Activated CD4-positive, alpha-beta T cell treated with anti-CD3 and anti-CD28 coated beads, Interleukin-10, Interleukin-2, amounts not matched to agents 100 ng/mL and 50 ng/mL, durations not matched to agents 16 hours and 8 hours (primary cell): ENCODE measurements at regions not wholly inside any gene's neighbourhood (a gene's known extent, or its start where the extent isn't known, plus 50 kb on each side); places are given as distances from the start of the nearest gene placed in this dataset.
"Not testable (repeated sequence)": the region's sequence is repeated elsewhere in the genome, so short reads cannot be mapped to it uniquely, and the experiment has no call there.

Source experiments
- DNase-seq: peaks from one replicate; pipeline ENCODE4 v3.0.0-alpha.2; 2020

GRCh38 chr4:45345558-45345957, 619.2 kb upstream of the GNPDA2 start:
- DNase-seq: no peak

DNA sequence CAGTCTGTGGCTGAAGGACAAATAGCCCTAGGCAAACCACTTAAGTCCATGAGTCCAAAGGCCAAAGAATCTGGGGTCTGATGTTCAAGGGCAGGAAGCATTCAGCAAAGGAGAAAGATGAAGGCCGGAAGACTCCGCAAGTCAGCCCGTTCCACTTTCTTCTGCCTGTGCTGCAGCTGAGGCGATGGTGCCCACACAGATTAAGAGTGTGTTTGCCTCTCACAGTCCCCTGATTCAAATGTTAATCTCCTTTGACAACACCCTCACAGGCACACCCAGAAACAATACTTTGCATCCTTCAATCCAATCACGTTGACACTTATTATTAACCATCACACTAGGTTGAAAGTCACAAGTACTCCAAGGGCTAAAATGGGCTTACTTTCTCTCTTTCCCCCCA, 605.4 kb upstream of the GNPDA2 start:
- DNase-seq: no peak

- DNase-seq: no peak
These were observed 601.2 kb upstream of the GNPDA2 start for GRCh38 chr4:45327544-45327943.

DNA sequence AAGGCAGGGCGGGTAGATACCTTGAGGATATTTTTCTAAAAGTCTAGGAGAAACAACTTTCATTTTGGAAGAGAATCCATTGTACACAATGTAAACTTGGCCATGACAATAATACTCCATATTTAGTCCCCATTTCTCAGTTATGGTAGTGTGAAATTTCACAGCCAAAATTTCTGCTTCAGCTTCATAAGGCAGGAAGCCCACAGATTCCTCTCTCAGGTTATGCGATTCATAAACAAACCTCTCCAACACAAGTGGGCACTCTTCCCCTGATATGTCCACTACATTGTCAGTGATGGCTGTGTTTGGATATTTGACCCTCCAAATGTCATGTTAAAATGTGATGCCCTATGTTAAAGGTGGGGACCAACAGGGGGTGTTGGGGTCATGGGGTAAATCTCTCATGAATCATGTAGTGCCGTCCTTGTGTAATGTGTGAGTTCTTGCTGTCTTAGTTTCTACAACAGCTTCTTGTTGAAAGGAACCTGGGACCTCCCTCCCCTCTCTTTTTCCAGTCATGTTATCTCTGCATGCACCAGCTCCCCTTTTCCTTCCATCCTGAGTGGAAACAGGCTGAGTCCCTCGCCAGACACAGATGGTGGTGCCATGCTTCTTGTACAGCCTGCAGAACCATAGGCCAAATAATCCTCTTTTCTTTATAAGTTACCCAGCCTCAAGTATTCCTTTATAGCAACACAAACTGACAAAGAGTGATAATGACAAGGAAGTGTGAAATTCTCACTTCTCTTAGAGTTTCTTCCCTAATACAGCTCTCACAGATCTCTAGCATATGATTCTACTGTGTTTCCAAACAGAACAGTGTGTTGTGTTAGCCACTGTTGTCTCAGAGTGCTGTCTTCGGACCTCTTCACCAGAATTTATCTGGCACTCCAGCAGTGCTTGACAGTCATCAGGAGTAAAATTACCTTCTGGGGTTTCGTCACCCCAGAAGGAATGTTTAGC, 598.4 kb upstream of the GNPDA2 start:
- DNase-seq: no peak

- no peak for DNase-seq
These were observed 597.2 kb upstream of the GNPDA2 start for GRCh38 chr4:45323453-45324058.

DNA sequence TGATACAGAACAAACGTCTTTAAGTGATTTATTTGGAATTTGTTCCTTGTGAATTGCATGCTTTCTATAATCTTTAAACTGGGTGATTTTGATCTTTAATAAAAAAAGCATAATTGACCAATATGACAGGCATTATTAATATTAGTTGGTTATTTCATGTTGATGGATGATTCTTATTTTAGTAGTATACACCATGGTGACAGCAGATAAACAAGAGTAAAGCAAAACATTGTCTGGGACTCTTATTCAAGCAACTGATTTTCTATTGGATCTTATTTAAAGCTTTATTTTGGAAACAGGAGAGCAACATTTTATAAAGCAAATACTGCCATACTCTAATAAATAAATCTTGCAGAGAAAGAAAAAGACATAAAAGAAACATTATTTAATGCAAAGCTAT, 591.4 kb upstream of the GNPDA2 start:
- DNase-seq: no peak

DNA sequence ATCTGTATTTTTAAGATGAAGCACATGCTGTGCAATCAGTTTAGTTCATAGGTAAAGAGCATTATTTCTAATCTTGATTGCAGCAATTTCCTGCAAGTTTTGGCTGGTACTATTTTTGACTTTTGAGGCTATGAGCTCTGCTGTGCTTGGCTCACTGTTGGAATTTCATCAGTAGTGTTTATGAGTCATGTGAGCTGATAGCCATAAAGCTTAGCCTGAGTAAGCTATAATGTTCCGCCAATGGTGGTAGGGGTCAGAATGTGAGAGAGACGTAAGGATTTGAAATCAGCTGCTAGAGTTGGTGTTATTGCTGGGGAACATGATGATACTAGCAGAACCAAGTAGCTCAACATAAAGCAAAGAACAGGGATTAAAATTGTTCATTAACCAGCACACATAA, 590.9 kb upstream of the GNPDA2 start:
- DNase-seq: no peak

DNA sequence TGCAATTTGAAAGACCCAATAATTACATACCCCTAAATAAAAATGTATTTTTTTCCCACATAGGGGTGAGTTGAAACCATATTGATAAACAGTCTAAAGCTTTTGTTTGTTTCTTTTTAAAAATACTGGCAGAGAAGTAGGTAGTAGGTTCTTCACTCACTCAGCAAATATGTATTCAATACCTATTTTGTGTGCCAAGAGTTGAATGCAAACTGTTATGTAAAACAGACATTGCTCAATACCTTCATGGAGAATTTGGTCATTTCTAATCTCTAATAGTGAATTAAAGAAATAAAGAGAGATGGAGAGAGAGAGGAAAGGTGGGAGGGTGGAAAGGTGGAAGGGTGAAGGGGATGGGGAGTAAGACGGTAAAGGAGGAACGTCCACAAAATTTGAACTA, 589.9 kb upstream of the GNPDA2 start:
- no peak for DNase-seq

DNA sequence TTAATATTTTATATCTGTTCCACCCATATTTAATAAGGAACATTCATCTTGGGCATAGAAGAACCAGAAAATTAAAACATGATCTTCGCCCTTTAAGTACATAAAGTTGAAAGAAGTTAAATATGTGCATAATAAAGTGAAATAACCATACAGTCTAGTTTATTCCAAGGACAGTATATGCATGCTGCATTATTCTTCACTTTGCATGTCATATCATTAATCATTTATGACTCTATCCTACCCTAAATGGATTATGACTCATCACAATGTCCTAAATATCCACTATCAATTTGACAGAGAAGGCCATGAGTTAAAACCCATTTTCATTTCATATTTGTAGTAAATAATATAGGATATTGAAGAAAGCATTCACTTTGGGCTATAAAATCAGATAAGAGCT, 576.5 kb upstream of the GNPDA2 start:
- DNase-seq: no peak

GRCh38 chr4:45294464-45294863, 568.1 kb upstream of the GNPDA2 start:
- no peak for DNase-seq

GRCh38 chr4:45293335-45293734, 567.0 kb upstream of the GNPDA2 start:
- DNase-seq: no peak

GRCh38 chr4:45292844-45293243, 566.5 kb upstream of the GNPDA2 start:
- DNase-seq: no peak

- DNase-seq: no peak
These were observed 558.2 kb upstream of the GNPDA2 start for GRCh38 chr4:45284400-45285085.

GRCh38 chr4:45283352-45283751, 557.0 kb upstream of the GNPDA2 start:
- no peak for DNase-seq

DNA sequence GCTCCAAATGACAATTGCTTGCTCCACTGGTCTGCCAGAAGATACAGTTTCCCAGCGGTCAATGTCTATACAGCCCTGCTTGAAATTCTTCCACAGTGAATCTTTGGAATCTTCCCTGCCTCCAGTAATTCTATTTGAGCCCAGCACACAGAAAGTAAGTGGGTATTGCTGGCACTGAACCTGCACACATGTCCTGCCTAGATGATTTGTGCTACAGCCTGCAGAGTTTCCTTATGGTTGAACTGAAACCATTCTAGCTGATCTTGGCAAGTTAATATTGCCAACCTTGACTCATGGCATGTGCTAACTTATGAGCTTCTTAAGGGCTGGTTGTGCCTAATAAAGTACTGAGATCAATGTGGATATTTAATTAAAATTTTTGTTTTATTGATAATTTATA, 553.8 kb upstream of the GNPDA2 start:
- no peak for DNase-seq

GRCh38 chr4:45275862-45276261, 549.5 kb upstream of the GNPDA2 start:
- no peak for DNase-seq

- not testable (repeated sequence) for DNase-seq
These were observed 521.8 kb upstream of the GNPDA2 start for GRCh38 chr4:45248106-45248505.

- DNase-seq: no peak
These were observed 515.6 kb upstream of the GNPDA2 start for GRCh38 chr4:45241976-45242375.

DNA sequence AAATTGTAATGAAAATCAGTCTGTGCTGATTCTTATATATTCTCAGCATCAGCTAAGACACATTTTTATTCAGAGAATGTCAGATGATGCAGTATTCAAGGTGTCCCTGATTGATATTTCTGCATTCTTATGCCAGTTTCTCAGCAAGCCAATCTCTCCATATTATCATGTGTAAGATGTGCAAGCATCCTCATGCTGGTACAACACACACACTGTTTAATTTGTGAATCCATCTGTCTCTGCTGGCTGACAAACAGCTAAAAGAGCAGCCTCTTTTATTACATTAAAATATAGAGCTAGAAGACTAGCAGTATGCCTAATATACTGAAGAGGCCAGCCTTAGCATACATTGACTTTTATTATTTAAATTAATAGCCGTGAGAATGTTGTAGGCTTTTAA, 502.9 kb upstream of the GNPDA2 start:
- DNase-seq: no peak

DNA sequence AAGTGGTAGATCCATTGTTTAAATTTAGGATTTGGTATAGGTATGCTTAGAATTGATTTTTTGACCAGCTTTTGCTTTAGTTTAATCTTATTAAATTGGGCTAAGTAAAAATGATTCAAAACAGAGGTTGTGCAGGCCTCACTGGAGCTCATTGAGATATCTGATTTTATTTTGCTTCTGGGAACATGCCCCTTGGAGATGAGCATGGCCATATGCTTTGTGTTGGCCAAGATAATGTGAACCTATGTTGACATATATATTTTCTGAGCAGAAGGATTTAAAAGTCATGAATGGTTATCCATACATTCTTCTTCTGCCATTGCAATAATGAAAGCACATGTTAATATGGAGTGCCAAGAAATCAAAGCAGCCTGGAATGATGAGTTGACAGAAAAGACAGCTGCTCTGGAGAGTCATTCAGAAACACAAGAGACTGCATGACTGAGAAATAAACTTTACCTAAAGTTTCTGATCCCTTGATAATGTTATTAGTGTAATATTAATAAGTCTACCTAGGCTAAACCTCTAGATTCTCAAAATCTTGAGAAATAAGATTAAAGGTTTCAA, 489.7 kb upstream of the GNPDA2 start:
- DNase-seq: no peak

- DNase-seq: not testable (repeated sequence)
These were observed 482.1 kb upstream of the GNPDA2 start for GRCh38 chr4:45208476-45208875.

DNA sequence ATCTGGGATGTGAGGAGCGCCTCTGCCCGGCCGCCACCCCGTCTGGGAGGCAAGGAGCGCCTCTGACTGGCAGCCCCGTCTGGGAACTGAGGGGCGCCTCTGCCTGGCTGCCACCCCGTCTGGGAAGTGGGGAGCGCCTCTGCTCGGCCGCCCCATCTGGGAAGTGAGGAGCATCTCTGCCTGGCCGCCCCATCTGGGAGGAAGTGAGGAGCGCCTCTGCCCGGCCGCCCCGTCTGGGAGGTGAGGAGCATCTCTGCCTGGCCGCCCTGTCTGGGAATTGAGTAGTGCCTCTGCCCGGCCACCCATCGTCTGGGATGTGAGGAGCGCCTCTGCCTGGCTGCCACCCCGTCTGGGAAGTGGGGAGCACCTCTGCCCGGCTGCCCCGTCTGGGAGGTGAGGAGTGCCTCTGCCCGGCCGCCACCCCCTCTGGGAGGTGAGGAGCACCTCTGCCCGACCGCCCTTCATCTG, 481.5 kb upstream of the GNPDA2 start:
- DNase-seq: not testable (repeated sequence)

DNA sequence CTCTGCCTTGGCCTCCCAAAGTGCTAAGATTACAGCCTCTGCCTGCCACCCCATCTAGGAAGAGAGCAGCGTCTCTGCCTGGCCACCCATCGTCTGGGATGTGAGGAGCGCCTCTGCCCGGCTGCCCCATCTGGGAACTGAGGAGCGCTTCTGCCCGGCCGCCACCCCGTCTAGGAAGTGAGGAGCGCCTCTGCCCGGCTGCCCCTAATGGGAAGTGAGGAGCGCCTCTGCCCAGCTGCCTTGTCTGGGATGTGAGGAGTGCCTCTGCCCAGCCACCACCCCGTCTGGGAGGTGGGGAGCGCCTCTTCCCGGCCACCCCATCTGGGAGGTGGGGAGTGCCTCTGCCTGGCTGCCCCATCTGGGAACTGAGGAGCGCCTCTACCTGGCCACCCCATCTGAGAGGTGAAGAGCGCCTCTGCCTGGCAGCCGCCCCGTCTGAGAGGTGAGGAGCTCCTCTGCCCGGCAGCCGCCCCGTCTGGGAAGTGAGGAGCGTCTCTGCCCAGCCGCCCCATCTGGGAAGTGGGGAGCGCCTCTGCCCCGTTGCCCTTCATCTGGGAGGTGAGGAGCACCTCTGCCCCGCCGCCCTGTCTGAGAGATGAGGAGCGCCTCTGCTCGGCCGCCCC, 481.0 kb upstream of the GNPDA2 start:
- not testable (repeated sequence) for DNase-seq
